ENCODE measurements at regions not wholly inside any gene's neighbourhood (a gene's known extent, or its start where the extent isn't known, plus 50 kb on each side); places are given as distances from the start of the nearest gene placed in this dataset.

DNA sequence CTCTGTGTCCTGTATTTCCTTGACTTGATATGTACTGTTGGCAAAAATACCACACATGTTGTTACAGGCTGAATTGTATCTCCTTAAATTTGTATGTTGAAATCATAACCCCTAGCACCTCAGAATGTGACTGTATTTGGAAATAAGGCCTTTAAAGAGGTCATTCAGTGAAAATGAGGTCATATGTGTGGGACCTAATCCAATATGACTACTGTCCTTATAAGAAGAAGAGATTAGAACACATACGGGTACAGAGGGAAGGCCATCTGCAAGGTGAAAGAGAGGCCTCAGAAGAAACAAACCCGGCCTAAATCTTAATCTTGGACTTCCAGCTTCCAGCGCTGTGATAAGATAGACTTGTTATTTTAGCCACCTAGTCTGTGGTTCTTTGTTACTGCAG, 202.5 kb downstream of the NUFIP1 start:
- TF ChIP-seq, protein P1, sequence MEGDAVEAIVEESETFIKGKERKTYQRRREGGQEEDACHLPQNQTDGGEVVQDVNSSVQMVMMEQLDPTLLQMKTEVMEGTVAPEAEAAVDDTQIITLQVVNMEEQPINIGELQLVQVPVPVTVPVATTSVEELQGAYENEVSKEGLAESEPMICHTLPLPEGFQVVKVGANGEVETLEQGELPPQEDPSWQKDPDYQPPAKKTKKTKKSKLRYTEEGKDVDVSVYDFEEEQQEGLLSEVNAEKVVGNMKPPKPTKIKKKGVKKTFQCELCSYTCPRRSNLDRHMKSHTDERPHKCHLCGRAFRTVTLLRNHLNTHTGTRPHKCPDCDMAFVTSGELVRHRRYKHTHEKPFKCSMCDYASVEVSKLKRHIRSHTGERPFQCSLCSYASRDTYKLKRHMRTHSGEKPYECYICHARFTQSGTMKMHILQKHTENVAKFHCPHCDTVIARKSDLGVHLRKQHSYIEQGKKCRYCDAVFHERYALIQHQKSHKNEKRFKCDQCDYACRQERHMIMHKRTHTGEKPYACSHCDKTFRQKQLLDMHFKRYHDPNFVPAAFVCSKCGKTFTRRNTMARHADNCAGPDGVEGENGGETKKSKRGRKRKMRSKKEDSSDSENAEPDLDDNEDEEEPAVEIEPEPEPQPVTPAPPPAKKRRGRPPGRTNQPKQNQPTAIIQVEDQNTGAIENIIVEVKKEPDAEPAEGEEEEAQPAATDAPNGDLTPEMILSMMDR (IDR thresholded peaks at IDR 0.05; ENCODE audit: low read length) = no peak
- TF ChIP-seq EZH2 (IDR thresholded peaks at IDR 0.05; ENCODE audit: borderline replicate concordance, low read length) = no peak

All from OCI-LY1 (cell line).